Activated T-helper 1 cell treated with Interleukin-2 at 50 U/mL for 16 hours (primary cell): ENCODE measurements at regions not wholly inside any gene's neighbourhood (a gene's known extent, or its start where the extent isn't known, plus 50 kb on each side); places are given as distances from the start of the nearest gene placed in this dataset.

Experiments
- DNase-seq: peaks from one replicate; pipeline ENCODE4 v3.0.0-alpha.2; 2020; ENCODE audit warnings: low read depth

DNA sequence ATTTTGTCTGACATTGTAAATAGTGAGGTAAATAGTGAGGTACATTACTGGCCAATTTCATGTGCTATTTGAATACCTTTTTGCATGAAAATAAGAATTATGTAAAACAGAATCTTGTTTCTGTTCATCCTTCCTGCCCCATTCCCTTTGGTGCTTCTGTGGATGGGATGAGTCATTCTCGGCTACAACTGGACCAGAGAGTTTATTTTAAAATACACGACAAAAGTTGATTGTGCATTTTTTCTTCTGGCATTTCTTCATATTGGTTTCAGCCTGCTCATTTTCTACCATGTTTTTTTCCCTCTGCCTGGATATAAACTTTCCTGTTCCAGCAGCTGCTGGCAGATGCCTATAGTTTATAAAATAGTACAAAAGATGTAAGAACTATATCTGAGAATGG lies 107.5 kb downstream of the CYSLTR2 start:
- DNase-seq: no peak

GRCh38 chr13:48769107-48769704 lies 115.5 kb downstream of the CYSLTR2 start:
- peak; percentile 55 for DNase-seq

- DNase-seq: no peak
Measured at GRCh38 chr13:48770372-48770771, 116.6 kb downstream of the CYSLTR2 start.

DNA sequence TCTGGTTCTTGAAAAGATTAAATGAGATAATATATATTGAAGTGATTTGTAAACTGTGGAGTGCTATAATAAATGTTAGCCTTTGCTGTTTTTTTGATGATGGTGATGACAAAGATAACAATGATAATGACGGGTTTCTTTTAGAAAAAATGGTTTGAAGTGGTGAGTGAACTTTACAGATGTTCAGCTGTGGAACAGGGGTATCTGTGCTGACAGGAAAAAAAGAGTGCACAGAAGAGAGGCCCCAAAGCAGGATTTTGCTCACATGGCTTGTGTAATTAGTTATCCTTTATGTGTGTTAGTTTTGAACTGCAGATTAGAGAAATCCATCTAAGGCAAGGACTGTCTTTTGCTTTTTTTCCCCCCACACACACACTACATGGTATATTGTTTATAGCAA lies 119.2 kb downstream of the CYSLTR2 start:
- DNase-seq: no peak

DNA sequence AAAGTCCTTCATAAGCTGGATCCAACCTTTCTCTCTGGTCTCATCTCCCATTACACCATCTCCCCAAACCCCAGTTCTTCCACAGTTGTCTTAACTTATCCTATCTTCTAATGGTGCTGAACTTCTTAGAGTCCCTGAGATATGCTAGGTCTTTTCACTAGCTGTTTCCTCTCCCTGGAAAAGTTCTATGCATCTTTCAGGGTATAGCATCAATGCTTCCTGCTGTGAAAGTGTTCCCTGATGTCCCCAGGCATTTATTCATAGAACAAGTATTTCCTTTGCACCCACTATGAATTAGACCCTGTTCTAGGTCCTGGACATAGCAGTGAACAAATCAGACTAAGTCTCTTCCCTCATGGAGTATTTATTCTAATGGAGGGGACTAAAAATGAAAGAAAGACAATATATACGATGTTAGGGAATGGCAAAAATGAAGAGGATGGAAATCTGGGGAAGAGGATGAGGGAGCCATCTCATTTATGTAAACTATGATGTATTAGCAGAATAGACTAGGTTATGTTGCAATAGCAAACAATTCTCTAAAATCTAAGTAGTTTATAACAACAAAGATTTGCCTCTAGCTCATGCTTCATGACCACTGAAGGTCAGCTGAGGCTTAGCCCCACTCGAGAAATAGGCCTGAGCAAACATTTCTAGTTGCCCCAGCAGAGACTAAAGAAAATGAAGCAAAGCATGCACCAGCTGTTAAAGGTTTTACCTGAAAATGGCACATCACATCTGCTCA lies 120.0 kb downstream of the CYSLTR2 start:
- no peak for DNase-seq

GRCh38 chr13:48775285-48775684 lies 121.6 kb downstream of the CYSLTR2 start:
- no peak for DNase-seq

- no peak for DNase-seq
Measured at GRCh38 chr13:48775804-48776203, 122.1 kb downstream of the CYSLTR2 start.

GRCh38 chr13:48776401-48776800 lies 122.7 kb downstream of the CYSLTR2 start:
- no peak for DNase-seq

- no peak for DNase-seq
Measured at GRCh38 chr13:48778610-48779009, 124.9 kb downstream of the CYSLTR2 start.

- DNase-seq: no peak
Measured at GRCh38 chr13:48780713-48781341, 127.1 kb downstream of the CYSLTR2 start.

DNA sequence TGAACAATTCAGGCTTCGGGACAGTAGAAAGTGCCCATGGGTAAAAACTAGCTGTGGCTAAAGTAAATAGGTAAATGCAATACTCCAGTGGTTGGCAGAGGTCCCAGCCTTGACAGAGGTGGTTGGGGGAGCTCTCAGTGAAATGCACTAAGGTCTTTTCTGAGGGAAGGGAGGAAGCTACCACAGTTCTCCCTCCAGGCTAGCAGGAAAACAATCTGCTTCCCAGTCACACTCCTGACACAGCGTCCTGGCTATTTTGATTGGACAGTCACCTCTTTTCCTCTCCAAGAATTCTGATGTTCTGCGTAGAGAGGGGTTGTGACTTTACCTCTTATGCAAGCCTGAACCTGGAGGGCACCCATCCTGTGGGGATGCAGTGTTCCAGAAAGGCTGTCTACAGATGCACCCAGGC lies 128.7 kb downstream of the CYSLTR2 start:
- DNase-seq: no peak

- no peak for DNase-seq
Measured at GRCh38 chr13:48783181-48783630, 129.5 kb downstream of the CYSLTR2 start.

DNA sequence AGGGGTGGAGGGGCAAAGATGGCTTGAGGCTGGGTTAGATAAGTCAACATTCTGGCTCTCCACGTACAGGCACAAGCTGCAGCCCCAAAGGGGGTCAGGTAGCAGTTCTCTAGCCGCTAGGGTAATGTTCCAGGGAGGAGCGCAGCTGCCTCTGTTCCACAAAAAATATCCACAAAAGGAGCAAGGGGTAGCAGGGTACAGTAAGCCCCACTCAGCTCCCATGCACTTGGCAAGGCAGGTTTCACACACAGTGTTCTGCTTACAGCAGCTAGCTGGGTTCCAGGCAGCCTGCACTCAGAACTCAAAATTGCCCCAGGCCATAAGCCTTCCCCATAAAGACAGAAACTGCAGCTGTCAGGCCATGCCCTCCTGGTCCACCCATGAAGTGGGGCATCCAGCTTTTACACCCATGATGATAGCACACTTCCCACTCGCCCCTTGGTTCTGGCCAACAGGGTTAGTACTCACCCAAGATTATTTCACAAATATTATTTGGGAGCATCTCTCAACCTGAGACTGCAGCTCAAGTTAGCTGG lies 130.0 kb downstream of the CYSLTR2 start:
- DNase-seq: no peak

GRCh38 chr13:48784916-48785548 lies 131.3 kb downstream of the CYSLTR2 start:
- no peak for DNase-seq

- DNase-seq: no peak
Measured at GRCh38 chr13:48790199-48790598, 136.5 kb downstream of the CYSLTR2 start.

GRCh38 chr13:48790966-48791365 lies 137.2 kb downstream of the CYSLTR2 start:
- DNase-seq: no peak

- DNase-seq: no peak
Measured at GRCh38 chr13:48797127-48797526, 143.4 kb downstream of the CYSLTR2 start.

DNA sequence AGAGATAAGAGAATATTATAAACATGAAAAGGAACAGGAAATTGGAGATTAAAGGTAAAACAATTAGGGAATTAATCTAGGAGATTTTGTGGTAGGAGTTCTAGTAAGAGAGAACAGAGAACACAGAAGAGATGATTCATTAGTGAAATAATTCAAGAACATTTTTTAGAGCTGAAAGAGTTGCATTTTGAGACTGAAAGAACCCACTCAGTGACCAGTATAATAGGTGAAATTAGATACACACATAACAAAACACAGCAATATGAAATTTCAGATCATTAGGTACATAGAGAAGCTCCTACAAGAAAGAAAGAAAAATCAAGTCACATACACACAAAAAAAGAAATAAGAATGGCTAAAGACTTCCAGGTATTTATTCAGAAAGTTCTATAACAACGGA lies 144.0 kb downstream of the CYSLTR2 start:
- DNase-seq: no peak

DNA sequence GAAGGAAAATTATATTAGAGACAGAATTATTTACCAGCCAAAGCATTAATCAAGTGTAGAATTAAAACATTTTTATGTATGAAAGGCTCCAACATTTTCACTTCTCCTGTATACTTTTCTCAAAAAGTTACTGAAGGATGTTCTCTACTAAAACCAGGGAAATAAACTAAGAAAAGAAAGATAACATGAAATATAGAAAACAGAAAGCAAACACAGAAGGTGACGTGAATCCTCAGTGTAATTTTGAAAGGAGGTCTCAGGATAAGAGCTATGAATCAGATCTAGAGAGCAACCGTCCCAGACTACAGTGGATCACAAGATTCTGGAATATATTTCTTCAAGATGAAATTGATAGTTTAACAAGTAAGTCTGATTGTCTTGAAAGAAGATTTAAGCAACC lies 144.5 kb downstream of the CYSLTR2 start:
- no peak for DNase-seq

- DNase-seq: no peak
Measured at GRCh38 chr13:48801255-48801654, 147.5 kb downstream of the CYSLTR2 start.

DNA sequence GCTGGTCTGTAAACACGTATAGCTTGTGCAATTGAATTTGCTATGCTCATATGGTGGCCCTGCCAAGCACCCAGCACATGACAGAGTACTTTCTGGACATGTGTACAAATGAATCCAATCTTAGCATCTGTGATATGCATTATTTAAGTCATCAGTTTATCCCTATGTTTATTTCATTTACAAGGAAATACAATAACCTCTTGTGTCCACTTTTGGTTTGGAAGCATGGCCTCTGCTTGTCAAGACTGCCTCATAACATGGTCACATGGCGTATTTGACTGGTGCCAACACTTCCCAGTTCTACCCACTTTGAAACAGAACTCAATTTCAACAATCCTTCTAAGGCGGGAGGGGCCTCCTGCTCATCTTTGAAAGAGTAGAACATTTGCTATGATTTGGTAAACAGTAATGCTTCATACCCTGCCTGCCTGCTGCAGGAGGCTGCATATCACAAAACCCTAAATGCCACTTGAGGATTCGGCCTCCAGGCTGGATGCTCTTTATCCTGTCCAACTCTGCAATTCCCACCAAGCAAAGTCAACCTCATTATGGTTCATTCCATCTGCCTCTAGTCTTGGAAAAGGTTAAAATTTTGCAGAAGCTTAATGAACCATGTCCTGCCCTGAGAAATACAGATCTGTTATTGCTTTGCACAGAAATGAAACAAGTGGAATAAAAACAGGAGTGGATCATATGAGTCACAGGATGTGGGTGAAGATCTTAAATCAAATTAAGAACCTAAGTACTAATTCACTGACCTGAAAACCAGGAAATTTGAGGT lies 151.3 kb downstream of the CYSLTR2 start:
- no peak for DNase-seq

DNA sequence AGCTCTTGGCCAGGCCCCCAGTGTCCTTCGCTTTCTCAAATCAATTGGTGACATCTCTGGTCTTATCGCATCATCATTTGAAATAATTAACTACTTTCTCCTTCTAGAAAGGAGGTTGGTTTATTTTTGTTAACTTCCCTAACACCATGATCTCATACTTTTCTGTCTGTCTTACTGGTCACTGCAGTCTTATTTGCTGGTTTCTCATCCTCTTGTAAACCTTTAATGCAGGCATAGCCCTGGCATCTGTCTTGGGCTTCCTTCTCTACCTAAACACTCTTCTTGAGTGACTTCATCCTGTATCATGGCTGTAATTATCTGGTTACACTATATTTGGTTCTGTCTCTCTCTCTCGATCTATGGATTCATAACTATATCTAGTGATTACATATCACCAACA lies 152.8 kb downstream of the CYSLTR2 start:
- no peak for DNase-seq
